Glutamatergic neuron (in vitro differentiated cells): ENCODE measurements at regions not wholly inside any gene's neighbourhood (a gene's known extent, or its start where the extent isn't known, plus 50 kb on each side); places are given as distances from the start of the nearest gene placed in this dataset.

Experiments
- DNase-seq: peaks from one replicate; pipeline ENCODE4 v3.0.0; 2022
- H3K27ac Mint-ChIP-seq: one replicate; pipeline ENCODE4 v1.8.0; 2020; ENCODE audit warnings: mild to moderate bottlenecking, mixed read lengths, inconsistent platforms; ENCODE audit not compliant: unreplicated experiment
- H3K27me3 Mint-ChIP-seq: one replicate; pipeline ENCODE4 v1.8.0; 2020; ENCODE audit warnings: mild to moderate bottlenecking, moderate library complexity, mixed read lengths, inconsistent platforms; ENCODE audit not compliant: unreplicated experiment
- H3K36me3 Mint-ChIP-seq: one replicate; pipeline ENCODE4 v1.8.0; 2020; ENCODE audit warnings: mild to moderate bottlenecking, mixed read lengths, inconsistent platforms; ENCODE audit not compliant: unreplicated experiment
- H3K4me1 Mint-ChIP-seq: one replicate; pipeline ENCODE4 v1.8.0; 2020; ENCODE audit warnings: mild to moderate bottlenecking, low read depth, mixed read lengths, inconsistent platforms; ENCODE audit not compliant: unreplicated experiment
- H3K4me3 Mint-ChIP-seq: one replicate; pipeline ENCODE4 v1.8.0; 2020; ENCODE audit warnings: mild to moderate bottlenecking, mixed read lengths, inconsistent platforms; ENCODE audit not compliant: unreplicated experiment
- H3K9me3 Mint-ChIP-seq: one replicate; pipeline ENCODE4 v1.8.0; 2020; ENCODE audit warnings: mild to moderate bottlenecking, moderate library complexity, mixed read lengths, inconsistent platforms; ENCODE audit not compliant: unreplicated experiment
- TF ChIP-seq, protein P1 (sequence below): fragments of 200-600 bp; sonication (generic); IDR thresholded peaks from one replicate; pipeline ENCODE4 v1.5.0; 2021; ENCODE audit not compliant: partially characterized antibody, unreplicated experiment

DNA sequence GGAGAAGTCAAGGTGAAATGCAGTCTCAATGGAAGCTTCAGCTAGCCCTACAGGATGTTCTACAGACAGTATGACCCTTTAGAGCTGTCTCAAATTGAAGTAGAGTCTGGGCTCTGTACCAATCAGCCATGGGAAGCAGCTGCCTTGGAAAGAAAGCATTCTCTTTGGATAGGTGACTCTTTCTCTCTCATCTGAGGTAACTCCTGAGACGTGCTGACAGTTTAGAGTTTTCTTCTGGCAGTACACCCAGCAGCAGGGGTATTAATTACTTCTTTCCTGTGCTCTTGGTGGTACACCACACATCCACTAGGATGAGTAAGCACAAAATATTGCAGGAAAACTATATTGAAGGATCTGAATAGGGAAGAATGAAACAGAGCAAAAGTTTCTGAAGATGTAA, 329.6 kb upstream of the RGMB start:
- H3K27ac Mint-ChIP-seq = no peak overlapping the region

DNA sequence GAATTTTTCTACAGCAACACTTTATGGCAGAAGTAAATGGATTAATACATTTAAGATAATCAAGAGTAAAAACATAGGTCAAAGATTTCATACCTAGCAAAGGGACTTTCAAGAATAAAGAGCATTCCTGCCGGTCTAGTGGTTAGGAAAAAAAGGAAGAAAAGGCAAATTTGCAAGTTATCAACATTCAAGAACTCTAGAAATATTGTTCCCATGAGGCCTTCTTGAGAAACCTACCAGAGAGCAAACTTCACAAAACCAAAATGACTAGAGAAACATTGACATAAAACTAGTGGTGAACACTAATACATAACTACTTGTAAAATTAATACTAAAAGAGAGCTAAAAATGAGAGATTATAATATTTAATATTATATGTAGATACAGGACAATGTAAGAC, 320.2 kb upstream of the RGMB start:
- Mint-ChIP-seq H3K9me3 (no peaks in the 10 kb centered on the region), H3K27me3 (no peaks in the 10 kb centered on the region), H3K4me3 (no peak overlapping the region), H3K36me3 (no peaks in the 10 kb centered on the region), H3K27ac (no peak overlapping the region), H3K4me1 (no peaks in the 10 kb centered on the region)
- TF ChIP-seq, protein P1, sequence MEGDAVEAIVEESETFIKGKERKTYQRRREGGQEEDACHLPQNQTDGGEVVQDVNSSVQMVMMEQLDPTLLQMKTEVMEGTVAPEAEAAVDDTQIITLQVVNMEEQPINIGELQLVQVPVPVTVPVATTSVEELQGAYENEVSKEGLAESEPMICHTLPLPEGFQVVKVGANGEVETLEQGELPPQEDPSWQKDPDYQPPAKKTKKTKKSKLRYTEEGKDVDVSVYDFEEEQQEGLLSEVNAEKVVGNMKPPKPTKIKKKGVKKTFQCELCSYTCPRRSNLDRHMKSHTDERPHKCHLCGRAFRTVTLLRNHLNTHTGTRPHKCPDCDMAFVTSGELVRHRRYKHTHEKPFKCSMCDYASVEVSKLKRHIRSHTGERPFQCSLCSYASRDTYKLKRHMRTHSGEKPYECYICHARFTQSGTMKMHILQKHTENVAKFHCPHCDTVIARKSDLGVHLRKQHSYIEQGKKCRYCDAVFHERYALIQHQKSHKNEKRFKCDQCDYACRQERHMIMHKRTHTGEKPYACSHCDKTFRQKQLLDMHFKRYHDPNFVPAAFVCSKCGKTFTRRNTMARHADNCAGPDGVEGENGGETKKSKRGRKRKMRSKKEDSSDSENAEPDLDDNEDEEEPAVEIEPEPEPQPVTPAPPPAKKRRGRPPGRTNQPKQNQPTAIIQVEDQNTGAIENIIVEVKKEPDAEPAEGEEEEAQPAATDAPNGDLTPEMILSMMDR = no peak
- no peak for DNase-seq

More for the DNA sequence above, 329.6 kb upstream of the RGMB start:
- TF ChIP-seq, protein P1 = no peak
- H3K9me3 Mint-ChIP-seq = peaks cover 12% of the 10 kb centered on the region
- H3K4me1 Mint-ChIP-seq = no peaks in the 10 kb centered on the region
- peaks cover 17% of the 10 kb centered on the region for H3K36me3 Mint-ChIP-seq
- DNase-seq = no peak
- H3K4me3 Mint-ChIP-seq = no peak overlapping the region
- H3K27me3 Mint-ChIP-seq = no peaks in the 10 kb centered on the region

DNA sequence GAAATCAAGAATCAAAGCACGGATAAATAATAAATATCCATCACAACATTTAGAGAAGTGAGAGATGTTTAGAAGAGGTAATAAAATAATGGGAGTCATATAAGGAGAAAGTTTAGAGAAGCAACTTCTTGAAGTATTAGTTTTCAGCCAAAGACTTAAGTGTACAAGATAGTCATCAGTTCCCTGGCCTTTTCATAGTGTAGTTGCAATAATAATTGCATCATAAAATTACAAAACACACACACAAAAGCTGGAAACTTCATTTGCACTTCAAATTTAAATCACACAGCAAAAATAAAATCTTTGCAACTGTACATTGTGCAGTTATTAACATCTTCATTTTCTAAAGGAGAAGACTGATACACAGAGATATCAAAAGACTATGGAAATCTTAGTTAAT, 319.1 kb upstream of the RGMB start:
- no peaks in the 10 kb centered on the region for H3K9me3 Mint-ChIP-seq
- no peak overlapping the region for H3K27ac Mint-ChIP-seq
- H3K27me3 Mint-ChIP-seq = no peaks in the 10 kb centered on the region
- H3K4me3 Mint-ChIP-seq = no peak overlapping the region
- H3K36me3 Mint-ChIP-seq = no peaks in the 10 kb centered on the region
- no peak for DNase-seq
- TF ChIP-seq, protein P1 = no peak
- H3K4me1 Mint-ChIP-seq = no peaks in the 10 kb centered on the region

DNA sequence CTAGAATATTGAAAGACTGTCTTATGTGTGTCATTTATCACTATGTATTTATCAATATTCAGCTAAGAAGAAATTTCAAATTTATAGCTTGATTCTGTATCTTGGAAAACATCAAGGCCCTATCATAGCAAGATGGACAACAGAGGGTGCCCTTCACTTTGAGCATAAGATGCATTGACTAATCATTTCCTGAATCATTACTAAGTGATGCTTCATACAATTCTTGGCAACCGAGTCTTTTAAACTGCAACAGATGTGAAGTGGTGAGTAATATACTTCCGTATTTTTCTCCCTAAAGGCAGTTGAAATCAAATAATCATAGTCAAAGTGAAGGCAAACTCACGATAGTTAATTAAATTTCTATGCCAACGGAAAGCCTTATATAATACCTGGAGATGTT, 318.6 kb upstream of the RGMB start:
- Mint-ChIP-seq H3K27me3 (no peaks in the 10 kb centered on the region), H3K27ac (no peak overlapping the region)
- no peak for DNase-seq

DNA sequence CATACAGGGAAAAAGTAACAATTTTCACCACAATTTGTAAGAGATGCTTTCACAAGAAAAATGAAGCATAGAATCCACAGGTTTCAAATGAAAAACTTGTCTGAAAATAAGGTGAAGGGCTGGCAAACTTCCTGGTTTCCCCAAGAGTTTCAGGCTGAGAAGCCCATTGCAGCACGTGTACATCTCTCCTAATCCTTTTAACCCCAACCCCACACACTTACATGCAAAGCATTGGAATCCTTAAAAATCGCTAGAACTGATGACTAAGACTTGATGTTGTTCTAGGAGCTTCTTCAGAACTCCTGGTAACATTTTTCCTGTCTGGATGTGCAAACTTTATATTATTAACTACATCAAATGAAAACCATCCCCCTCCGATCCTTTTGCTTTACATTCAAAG, 317.8 kb upstream of the RGMB start:
- TF ChIP-seq, protein P1 = no peak

More for the DNA sequence above, 318.6 kb upstream of the RGMB start:
- Mint-ChIP-seq H3K4me3 (no peak overlapping the region), H3K9me3 (no peaks in the 10 kb centered on the region), H3K4me1 (no peaks in the 10 kb centered on the region), H3K36me3 (no peaks in the 10 kb centered on the region)
- TF ChIP-seq, protein P1 = no peak

More for the DNA sequence above, 317.8 kb upstream of the RGMB start:
- Mint-ChIP-seq H3K4me1 (no peaks in the 10 kb centered on the region), H3K4me3 (no peak overlapping the region), H3K27ac (no peak overlapping the region), H3K27me3 (no peaks in the 10 kb centered on the region), H3K36me3 (no peaks in the 10 kb centered on the region), H3K9me3 (no peaks in the 10 kb centered on the region)
- no peak for DNase-seq
